PC-9 (cell line): ENCODE measurements at regions not wholly inside any gene's neighbourhood (a gene's known extent, or its start where the extent isn't known, plus 50 kb on each side); places are given as distances from the start of the nearest gene placed in this dataset.
A peak's percentile ranks its signal among the peaks of the same experiment; 100 is the strongest.

Experiments used
- BruUV-seq: library from RNA; stranded (reverse); fragments of 400-500 nt; replicated peaks from 2 replicates; lab custom pipeline; 2021; lab: Mats Ljungman, UMichigan
- CTCF ChIA-PET: fragments of 300-600 bp; sonication (Branson Sonifier 250); formaldehyde crosslinking; loops from one replicate; lab custom pipeline; 2022; ENCODE audit warnings: antibody characterized with exemption; lab: Charles Lee
- POLR2A ChIA-PET: fragments of 300-600 bp; sonication (Branson Sonifier 250); formaldehyde crosslinking; loops from one replicate; lab custom pipeline; 2022; ENCODE audit warnings: antibody characterized with exemption; ENCODE audit not compliant: unreplicated experiment; lab: Charles Lee
- DNase-seq, 2 experiments: peaks; one replicate each; pipeline versions ENCODE4 v3.0.0 to v3.0.0-alpha.2; 2015 to 2022; ENCODE audit warnings: mixed read lengths in 1 of 2
- H2AFZ ChIP-seq: fragments of 200-600 bp; sonication (generic); 2 replicates; pipeline ENCODE4 v1.8.1; 2017; ENCODE audit warnings: antibody characterized with exemption
- H3F3A ChIP-seq: fragments of 200-600 bp; sonication (generic); 2 replicates; pipeline ENCODE4 v1.8.1; 2017; ENCODE audit warnings: antibody characterized with exemption, mild to moderate bottlenecking, low read depth; ENCODE audit not compliant: insufficient read depth
- H3K27ac ChIP-seq: fragments of 200-600 bp; sonication (generic); 2 replicates; pipeline ENCODE4 v1.6.1; 2016; ENCODE audit warnings: mixed run types
- H3K27me3 ChIP-seq: fragments of 200-600 bp; sonication (generic); 2 replicates; pipeline ENCODE4 v1.6.1; 2016; ENCODE audit warnings: low read depth, mixed run types; ENCODE audit not compliant: insufficient read depth
- H3K36me3 ChIP-seq: fragments of 200-600 bp; sonication (generic); 2 replicates; pipeline ENCODE4 v1.6.1; 2016; ENCODE audit warnings: low read depth, mixed run types
- H3K4me1 ChIP-seq: fragments of 200-600 bp; sonication (generic); replicated peaks from 2 replicates; pipeline ENCODE4 v1.6.1; 2016; ENCODE audit warnings: mixed run types; ENCODE audit not compliant: insufficient read depth
- H3K4me2 ChIP-seq: fragments of 200-600 bp; sonication (generic); 2 replicates; pipeline ENCODE4 v1.6.1; 2017; ENCODE audit warnings: mixed run types
- H3K4me3 ChIP-seq: fragments of 200-600 bp; sonication (generic); 2 replicates; pipeline ENCODE4 v1.6.1; 2016; ENCODE audit warnings: mixed run types
- H3K79me2 ChIP-seq: fragments of 200-600 bp; sonication (generic); 2 replicates; pipeline ENCODE4 v1.6.1; 2017; ENCODE audit warnings: low read depth, mixed run types
- H3K9me2 ChIP-seq: fragments of 200-600 bp; sonication (generic); 2 replicates; pipeline ENCODE4 v1.8.1; 2017; ENCODE audit warnings: mild to moderate bottlenecking; ENCODE audit not compliant: insufficient read depth
- H3K9me3 ChIP-seq: fragments of 200-600 bp; sonication (generic); 2 replicates; pipeline ENCODE4 v1.8.1; 2016; ENCODE audit warnings: low read depth; ENCODE audit not compliant: insufficient read depth
- H4K20me1 ChIP-seq: fragments of 200-600 bp; sonication (generic); 2 replicates; pipeline ENCODE4 v1.8.1; 2017; ENCODE audit not compliant: insufficient read depth
- EZH2 ChIP-seq: fragments of 200-600 bp; sonication (generic); IDR thresholded peaks from 2 replicates; pipeline ENCODE4 v1.8.0; 2017; ENCODE audit warnings: antibody characterized with exemption, low read depth
- intact Hi-C: fragments of 100-400 bp; cut with micrococcal nuclease; formaldehyde crosslinking; loops from one replicate; pipeline ENCODE4 v1.10.0; 2022; ENCODE audit not compliant: unreplicated experiment
- TF ChIP-seq, protein P1 (sequence below): fragments of 200-600 bp; sonication (generic); conservative IDR thresholded peaks from 2 replicates; pipeline ENCODE4 v1.6.1; 2017; ENCODE audit warnings: mixed run types, antibody characterized with exemption, mild to moderate bottlenecking, moderate library complexity

DNA sequence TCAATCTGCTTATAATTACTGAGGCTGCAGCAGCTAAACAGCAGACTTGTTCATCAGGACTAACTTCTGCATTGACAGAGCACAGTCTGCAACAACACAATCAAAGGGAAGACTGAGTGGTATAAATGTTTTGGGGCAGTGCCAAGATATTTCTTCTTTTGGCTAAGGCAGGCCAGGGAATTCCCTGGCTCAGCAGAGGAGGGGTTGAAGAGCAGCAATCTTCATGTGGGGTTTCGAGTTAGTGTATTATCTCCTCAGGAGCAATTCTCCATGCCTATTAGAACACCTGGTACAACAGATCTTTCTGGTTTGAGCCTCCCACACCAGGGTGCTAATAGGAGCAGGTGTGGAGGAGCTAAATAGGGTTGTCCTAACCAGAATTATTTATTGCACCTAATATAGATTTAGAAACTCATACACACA is 103.0 kb upstream of the STK17B start:
- TF ChIP-seq EZH2 = no peak
- TF ChIP-seq, protein P1, sequence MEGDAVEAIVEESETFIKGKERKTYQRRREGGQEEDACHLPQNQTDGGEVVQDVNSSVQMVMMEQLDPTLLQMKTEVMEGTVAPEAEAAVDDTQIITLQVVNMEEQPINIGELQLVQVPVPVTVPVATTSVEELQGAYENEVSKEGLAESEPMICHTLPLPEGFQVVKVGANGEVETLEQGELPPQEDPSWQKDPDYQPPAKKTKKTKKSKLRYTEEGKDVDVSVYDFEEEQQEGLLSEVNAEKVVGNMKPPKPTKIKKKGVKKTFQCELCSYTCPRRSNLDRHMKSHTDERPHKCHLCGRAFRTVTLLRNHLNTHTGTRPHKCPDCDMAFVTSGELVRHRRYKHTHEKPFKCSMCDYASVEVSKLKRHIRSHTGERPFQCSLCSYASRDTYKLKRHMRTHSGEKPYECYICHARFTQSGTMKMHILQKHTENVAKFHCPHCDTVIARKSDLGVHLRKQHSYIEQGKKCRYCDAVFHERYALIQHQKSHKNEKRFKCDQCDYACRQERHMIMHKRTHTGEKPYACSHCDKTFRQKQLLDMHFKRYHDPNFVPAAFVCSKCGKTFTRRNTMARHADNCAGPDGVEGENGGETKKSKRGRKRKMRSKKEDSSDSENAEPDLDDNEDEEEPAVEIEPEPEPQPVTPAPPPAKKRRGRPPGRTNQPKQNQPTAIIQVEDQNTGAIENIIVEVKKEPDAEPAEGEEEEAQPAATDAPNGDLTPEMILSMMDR = no peak
- DNase-seq = no peak
- BruUV-seq = no TSS peak
- H2AFZ ChIP-seq = no peak overlapping the region
- H3K79me2 ChIP-seq = no peaks in the 10 kb centered on the region
- CTCF ChIA-PET = no interaction called here
- POLR2A ChIA-PET = no interaction called here
- no peak overlapping the region for H3K4me2 ChIP-seq
- no peaks in the 10 kb centered on the region for H3K9me2 ChIP-seq
- no peaks in the 10 kb centered on the region for H4K20me1 ChIP-seq
- H3K4me1 ChIP-seq = peaks cover 17% of the 10 kb centered on the region
- H3K27me3 ChIP-seq = no peaks in the 10 kb centered on the region
- no peaks in the 10 kb centered on the region for H3K36me3 ChIP-seq
- intact Hi-C loops = no loop called here
- H3F3A ChIP-seq = no peaks in the 10 kb centered on the region
- H3K9me3 ChIP-seq = no peaks in the 10 kb centered on the region
- no peak overlapping the region for H3K27ac ChIP-seq
- no peak overlapping the region for H3K4me3 ChIP-seq

DNA sequence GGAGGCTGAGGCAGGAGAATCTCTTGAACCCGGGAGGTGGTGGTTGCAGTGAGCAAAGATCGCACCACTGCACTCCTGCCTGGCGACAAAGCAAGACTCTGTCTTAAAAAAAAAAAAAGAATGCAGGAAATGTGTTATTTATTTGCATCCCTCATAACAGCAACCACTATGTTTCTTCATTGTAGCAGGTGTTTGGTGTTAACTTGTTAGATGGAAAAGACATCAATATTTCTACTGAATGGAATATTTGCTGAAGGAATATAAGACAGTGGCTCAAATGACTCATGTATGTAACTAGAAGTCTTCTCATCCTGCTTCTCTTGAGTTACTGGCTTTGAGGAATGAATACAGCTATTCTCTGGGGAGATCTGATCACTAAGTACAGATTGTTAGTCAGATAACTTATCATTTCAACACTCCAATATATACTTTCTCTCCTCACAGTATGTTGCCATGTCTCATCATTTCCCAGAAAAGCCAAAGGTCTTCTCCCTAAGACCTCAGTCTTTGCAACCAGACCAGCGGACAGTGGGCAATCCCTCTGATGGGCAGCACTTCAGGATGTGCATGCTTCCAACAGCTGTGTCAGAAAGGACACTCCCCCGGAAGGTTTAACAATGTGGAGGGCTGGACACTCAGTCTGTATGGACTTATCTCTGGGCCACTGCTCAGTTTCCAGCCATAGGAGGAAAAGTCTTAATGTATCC is 104.4 kb upstream of the STK17B start:
- Histone ChIP-seq H3K4me3 (no peak overlapping the region), H3K9me3 (no peaks in the 10 kb centered on the region), H2AFZ (no peak overlapping the region), H3K27ac (no peak overlapping the region), H3K4me1 (peaks cover 9% of the 10 kb centered on the region; the same call in 1 of the 2 replicates), H3K4me2 (no peak overlapping the region), H3K9me2 (no peaks in the 10 kb centered on the region), H3K79me2 (no peaks in the 10 kb centered on the region), H3K27me3 (no peaks in the 10 kb centered on the region), H3K36me3 (no peaks in the 10 kb centered on the region), H3F3A (no peaks in the 10 kb centered on the region), H4K20me1 (no peaks in the 10 kb centered on the region)
- TF ChIP-seq, protein P1 = no peak
- TF ChIP-seq EZH2 = no peak
- intact Hi-C loops = loop anchor here (5.0 kb wide), 1 partner anchor 103 kb away; the partner anchor contains the start of gene STK17B
- peak in 1 of 2 experiments; percentile 48 for DNase-seq
- POLR2A ChIA-PET = interaction anchor here (0.7 kb wide), 1 partner anchor 108 kb away, joined by 10 read pairs; no protein-coding TSS in a partner anchor
- CTCF ChIA-PET = interaction anchor here (0.6 to 0.8 kb wide), 2 partner anchors 91 to 166 kb away, joined by 3 to 4 read pairs; no protein-coding TSS in a partner anchor
- no TSS peak for BruUV-seq

DNA sequence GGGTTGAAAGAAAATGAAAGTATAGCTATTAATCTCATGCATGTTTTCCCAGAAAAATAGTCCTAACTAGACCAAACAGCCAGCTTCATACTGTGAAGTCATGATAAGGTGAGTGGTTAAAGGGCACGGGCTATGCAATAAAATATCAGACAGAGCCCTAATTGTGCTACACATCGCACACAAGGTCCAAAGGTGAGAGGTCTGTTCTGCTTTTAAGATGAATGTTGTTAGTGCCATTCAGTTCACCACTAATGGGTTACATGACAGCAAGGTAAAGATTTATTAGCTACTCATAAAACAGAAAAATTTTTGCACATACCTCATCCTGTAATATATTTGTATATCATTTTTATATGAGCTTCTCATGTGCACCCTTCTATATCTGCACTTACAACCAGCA is 105.0 kb upstream of the STK17B start:
- H3K9me3 ChIP-seq = no peaks in the 10 kb centered on the region
- H3K4me1 ChIP-seq = peaks cover 9% of the 10 kb centered on the region; the same call in 1 of the 2 replicates
- intact Hi-C loops = loop anchor here (5.0 kb wide), 1 partner anchor 104 kb away; the partner anchor contains the start of gene STK17B
- POLR2A ChIA-PET = interaction anchor here (0.7 kb wide), 1 partner anchor 109 kb away, joined by 10 read pairs; no protein-coding TSS in a partner anchor
- H3K36me3 ChIP-seq = no peaks in the 10 kb centered on the region
- no peak overlapping the region for H2AFZ ChIP-seq
- H4K20me1 ChIP-seq = no peaks in the 10 kb centered on the region
- H3K27me3 ChIP-seq = no peaks in the 10 kb centered on the region
- no peaks in the 10 kb centered on the region for H3F3A ChIP-seq
- no peak overlapping the region for H3K4me3 ChIP-seq
- TF ChIP-seq, protein P1 = no peak
- no peak for TF ChIP-seq EZH2
- CTCF ChIA-PET = interaction anchor here (0.6 to 0.8 kb wide), 2 partner anchors 92 to 167 kb away, joined by 3 to 4 read pairs; no protein-coding TSS in a partner anchor
- H3K9me2 ChIP-seq = no peaks in the 10 kb centered on the region
- no peak for DNase-seq
- H3K79me2 ChIP-seq = no peaks in the 10 kb centered on the region
- BruUV-seq = no TSS peak
- H3K27ac ChIP-seq = no peak overlapping the region
- no peak overlapping the region for H3K4me2 ChIP-seq
